ENCODE measurements at regions not wholly inside any gene's neighbourhood (a gene's known extent, or its start where the extent isn't known, plus 50 kb on each side); places are given as distances from the start of the nearest gene placed in this dataset.
A peak's percentile ranks its signal among the peaks of the same experiment; 100 is the strongest.

- no peaks in the 10 kb centered on the region for H3K9me3 ChIP-seq (ENCODE audit: control insufficient read depth, low read length)
- no peaks in the 10 kb centered on the region for H3K36me3 ChIP-seq (ENCODE audit: control insufficient read depth, insufficient read depth, low read length)
- H3K27me3 ChIP-seq (ENCODE audit: control insufficient read depth, insufficient read depth, low read length, poor library complexity, severe bottlenecking): no peaks in the 10 kb centered on the region
- no peaks in the 10 kb centered on the region for H3K4me1 ChIP-seq (ENCODE audit: control insufficient read depth, insufficient read depth, low read length)
- 81 to 91% methylated on average over 4 to 7 of the region's 7 CpGs for WGBS, 2 experiments
- no peak overlapping the region for H3K4me3 ChIP-seq (ENCODE audit: insufficient read depth, low read depth, low read length)
- no peak overlapping the region for H3K27ac ChIP-seq (ENCODE audit: insufficient read depth, low read depth, low read length, poor library complexity, severe bottlenecking)
These were observed 81.5 kb upstream of the BCOR start for GRCh38 chrX:40179283-40179682.

- H3K27ac ChIP-seq (ENCODE audit: insufficient read depth, low read depth, low read length, poor library complexity, severe bottlenecking): no peak overlapping the region
- H3K4me3 ChIP-seq (ENCODE audit: insufficient read depth, low read depth, low read length): no peak overlapping the region
- no peaks in the 10 kb centered on the region for H3K4me1 ChIP-seq (ENCODE audit: control insufficient read depth, insufficient read depth, low read length)
- WGBS, 2 experiments: 88 to 91% methylated on average over 13 of the region's 14 CpGs
- no peaks in the 10 kb centered on the region for H3K9me3 ChIP-seq (ENCODE audit: control insufficient read depth, low read length)
- H3K36me3 ChIP-seq (ENCODE audit: control insufficient read depth, insufficient read depth, low read length): no peaks in the 10 kb centered on the region
- peaks cover 2% of the 10 kb centered on the region for H3K27me3 ChIP-seq (ENCODE audit: control insufficient read depth, insufficient read depth, low read length, poor library complexity, severe bottlenecking)
These were observed 80.4 kb upstream of the BCOR start for GRCh38 chrX:40177942-40178715.

GRCh38 chrX:40177489-40177888 lies 79.7 kb upstream of the BCOR start:
- no peaks in the 10 kb centered on the region for H3K36me3 ChIP-seq (ENCODE audit: control insufficient read depth, insufficient read depth, low read length)
- no peaks in the 10 kb centered on the region for H3K4me1 ChIP-seq (ENCODE audit: control insufficient read depth, insufficient read depth, low read length)
- no peak overlapping the region for H3K4me3 ChIP-seq (ENCODE audit: insufficient read depth, low read depth, low read length)
- WGBS, 2 experiments: 96 to 100% methylated on average over 2 of the region's 2 CpGs
- H3K9me3 ChIP-seq (ENCODE audit: control insufficient read depth, low read length): no peaks in the 10 kb centered on the region
- H3K27me3 ChIP-seq (ENCODE audit: control insufficient read depth, insufficient read depth, low read length, poor library complexity, severe bottlenecking): peaks cover 9% of the 10 kb centered on the region
- no peak overlapping the region for H3K27ac ChIP-seq (ENCODE audit: insufficient read depth, low read depth, low read length, poor library complexity, severe bottlenecking)

GRCh38 chrX:40177117-40177430 lies 79.3 kb upstream of the BCOR start:
- 8 to 12% methylated on average over 11 to 12 of the region's 14 CpGs for WGBS, 2 experiments
- Histone ChIP-seq H3K27ac (ENCODE audit: insufficient read depth, low read depth, low read length, poor library complexity, severe bottlenecking) (no peak overlapping the region), H3K36me3 (ENCODE audit: control insufficient read depth, insufficient read depth, low read length) (no peaks in the 10 kb centered on the region), H3K4me1 (ENCODE audit: control insufficient read depth, insufficient read depth, low read length) (no peaks in the 10 kb centered on the region), H3K27me3 (ENCODE audit: control insufficient read depth, insufficient read depth, low read length, poor library complexity, severe bottlenecking) (peaks cover 13% of the 10 kb centered on the region), H3K4me3 (ENCODE audit: insufficient read depth, low read depth, low read length) (peak overlapping the region; percentile 53), H3K9me3 (ENCODE audit: control insufficient read depth, low read length) (no peaks in the 10 kb centered on the region)

- Histone ChIP-seq H3K9me3 (ENCODE audit: control insufficient read depth, low read length) (no peaks in the 10 kb centered on the region), H3K27ac (ENCODE audit: insufficient read depth, low read depth, low read length, poor library complexity, severe bottlenecking) (peak overlapping the region; percentile 36), H3K36me3 (ENCODE audit: control insufficient read depth, insufficient read depth, low read length) (no peaks in the 10 kb centered on the region), H3K4me3 (ENCODE audit: insufficient read depth, low read depth, low read length) (peak overlapping the region; percentile 53), H3K27me3 (ENCODE audit: control insufficient read depth, insufficient read depth, low read length, poor library complexity, severe bottlenecking) (peaks cover 18% of the 10 kb centered on the region), H3K4me1 (ENCODE audit: control insufficient read depth, insufficient read depth, low read length) (peaks cover 1% of the 10 kb centered on the region)
- WGBS, 2 experiments: 0% methylated on average over 84 of the region's 85 CpGs
These were observed 78.8 kb upstream of the BCOR start for GRCh38 chrX:40176351-40177116.

- peaks cover 7% of the 10 kb centered on the region for H3K4me1 ChIP-seq (ENCODE audit: control insufficient read depth, insufficient read depth, low read length)
- H3K4me3 ChIP-seq (ENCODE audit: insufficient read depth, low read depth, low read length): peak overlapping the region; percentile 53
- peak overlapping the region; percentile 36 for H3K27ac ChIP-seq (ENCODE audit: insufficient read depth, low read depth, low read length, poor library complexity, severe bottlenecking)
- H3K36me3 ChIP-seq (ENCODE audit: control insufficient read depth, insufficient read depth, low read length): no peaks in the 10 kb centered on the region
- H3K27me3 ChIP-seq (ENCODE audit: control insufficient read depth, insufficient read depth, low read length, poor library complexity, severe bottlenecking): peaks cover 26% of the 10 kb centered on the region
- 0% methylated on average over 69 to 74 of the region's 74 CpGs for WGBS, 2 experiments
- no peaks in the 10 kb centered on the region for H3K9me3 ChIP-seq (ENCODE audit: control insufficient read depth, low read length)
These were observed 78.0 kb upstream of the BCOR start for GRCh38 chrX:40175511-40176350.

GRCh38 chrX:40174854-40175510 lies 77.2 kb upstream of the BCOR start:
- peaks cover 7% of the 10 kb centered on the region for H3K4me1 ChIP-seq (ENCODE audit: control insufficient read depth, insufficient read depth, low read length)
- no peaks in the 10 kb centered on the region for H3K36me3 ChIP-seq (ENCODE audit: control insufficient read depth, insufficient read depth, low read length)
- peak overlapping the region; percentile 26 for H3K27ac ChIP-seq (ENCODE audit: insufficient read depth, low read depth, low read length, poor library complexity, severe bottlenecking)
- peak overlapping the region; percentile 53 for H3K4me3 ChIP-seq (ENCODE audit: insufficient read depth, low read depth, low read length)
- H3K27me3 ChIP-seq (ENCODE audit: control insufficient read depth, insufficient read depth, low read length, poor library complexity, severe bottlenecking): peaks cover 34% of the 10 kb centered on the region
- no peaks in the 10 kb centered on the region for H3K9me3 ChIP-seq (ENCODE audit: control insufficient read depth, low read length)
- WGBS, 2 experiments: 1% methylated on average over 53 of the region's 53 CpGs

GRCh38 chrX:40174001-40174853 lies 76.5 kb upstream of the BCOR start:
- Histone ChIP-seq H3K27me3 (ENCODE audit: control insufficient read depth, insufficient read depth, low read length, poor library complexity, severe bottlenecking) (peaks cover 42% of the 10 kb centered on the region), H3K4me3 (ENCODE audit: insufficient read depth, low read depth, low read length) (peak overlapping the region; percentile 53), H3K27ac (ENCODE audit: insufficient read depth, low read depth, low read length, poor library complexity, severe bottlenecking) (peak overlapping the region; percentile 1), H3K9me3 (ENCODE audit: control insufficient read depth, low read length) (no peaks in the 10 kb centered on the region), H3K4me1 (ENCODE audit: control insufficient read depth, insufficient read depth, low read length) (peaks cover 7% of the 10 kb centered on the region), H3K36me3 (ENCODE audit: control insufficient read depth, insufficient read depth, low read length) (no peaks in the 10 kb centered on the region)
- 4 to 5% methylated on average over 39 to 41 of the region's 41 CpGs for WGBS, 2 experiments
